H9 (cell line): ENCODE measurements at regions not wholly inside any gene's neighbourhood (a gene's known extent, or its start where the extent isn't known, plus 50 kb on each side); places are given as distances from the start of the nearest gene placed in this dataset.
"Not testable (repeated sequence)": the region's sequence is repeated elsewhere in the genome, so short reads cannot be mapped to it uniquely, and the experiment has no call there.

Experiments used
- DNase-seq: peaks from one replicate; pipeline ENCODE4 v3.0.0-alpha.2; 2017
- H2AFZ ChIP-seq: one replicate; pipeline ENCODE4 v1.6.1; 2013; ENCODE audit warnings: mild to moderate bottlenecking, low read length, control low read depth, moderate library complexity
- H2AK5ac ChIP-seq: 2 replicates; pipeline ENCODE4 v1.6.1; 2013; ENCODE audit warnings: low read length, control low read depth, mixed read lengths; ENCODE audit not compliant: insufficient read length
- H2BK120ac ChIP-seq: one replicate; pipeline ENCODE4 v1.6.1; 2013; ENCODE audit warnings: low read depth, mild to moderate bottlenecking, low read length, control low read depth, inconsistent platforms; ENCODE audit not compliant: poor library complexity, severe bottlenecking
- H2BK12ac ChIP-seq: 2 replicates; pipeline ENCODE4 v1.6.1; 2013; ENCODE audit warnings: low read length, control low read depth, mixed read lengths, low read depth; ENCODE audit not compliant: insufficient read length
- H2BK15ac ChIP-seq: 2 replicates; pipeline ENCODE4 v1.6.1; 2013; ENCODE audit warnings: low read depth, low read length, control low read depth
- H2BK20ac ChIP-seq: one replicate; pipeline ENCODE4 v1.6.1; 2013; ENCODE audit warnings: low read depth, mild to moderate bottlenecking, low read length, control low read depth, inconsistent platforms; ENCODE audit not compliant: poor library complexity, severe bottlenecking
- H2BK5ac ChIP-seq: 2 replicates; pipeline ENCODE4 v1.6.1; 2013; ENCODE audit warnings: low read length, control low read depth, mixed read lengths; ENCODE audit not compliant: insufficient read length
- H3K14ac ChIP-seq: 2 replicates; pipeline ENCODE4 v1.6.1; 2013; ENCODE audit warnings: low read length, control low read depth; ENCODE audit not compliant: insufficient read depth
- H3K18ac ChIP-seq: 2 replicates; pipeline ENCODE4 v1.6.1; 2013; ENCODE audit warnings: low read depth, mild to moderate bottlenecking, mixed read lengths, low read length, control low read depth; ENCODE audit not compliant: insufficient read length
- H3K23ac ChIP-seq: 2 replicates; pipeline ENCODE4 v1.6.1; 2013; ENCODE audit warnings: low read length, control low read depth, mixed read lengths, low read depth; ENCODE audit not compliant: insufficient read length
- H3K23me2 ChIP-seq: 2 replicates; pipeline ENCODE4 v1.6.1; 2013; ENCODE audit warnings: low read depth, mild to moderate bottlenecking, mixed read lengths, low read length, control low read depth; ENCODE audit not compliant: insufficient read length, poor library complexity, severe bottlenecking
- H3K27ac ChIP-seq: 2 replicates; pipeline ENCODE4 v1.5.1; 2013; ENCODE audit warnings: low read length, control low read depth, mixed read lengths, low read depth; ENCODE audit not compliant: insufficient read length
- H3K27me3 ChIP-seq: 2 replicates; pipeline ENCODE4 v1.6.1; 2013; ENCODE audit warnings: low read length, control low read depth, inconsistent platforms; ENCODE audit not compliant: insufficient read depth
- H3K4ac ChIP-seq: 2 replicates; pipeline ENCODE4 v1.6.1; 2013; ENCODE audit warnings: low read depth, mild to moderate bottlenecking, control low read depth, inconsistent platforms, low read length, moderate library complexity
- H3K4me1 ChIP-seq: 2 replicates; pipeline ENCODE4 v1.6.1; 2013; ENCODE audit warnings: low read length, control low read depth, inconsistent platforms; ENCODE audit not compliant: insufficient read depth
- H3K4me2 ChIP-seq: 2 replicates; pipeline ENCODE4 v1.6.1; 2013; ENCODE audit warnings: low read length, control low read depth, mixed read lengths; ENCODE audit not compliant: insufficient read length, insufficient read depth
- H3K56ac ChIP-seq: 2 replicates; pipeline ENCODE4 v1.6.1; 2013; ENCODE audit warnings: low read depth, mild to moderate bottlenecking, mixed read lengths, low read length, control low read depth; ENCODE audit not compliant: insufficient read length
- H3K79me1 ChIP-seq: 2 replicates; pipeline ENCODE4 v1.6.1; 2013; ENCODE audit warnings: low read depth, mild to moderate bottlenecking, moderate library complexity, low read length, control low read depth, inconsistent platforms; ENCODE audit not compliant: insufficient read depth, poor library complexity, severe bottlenecking
- H3K79me2 ChIP-seq: 2 replicates; pipeline ENCODE4 v1.6.1; 2013; ENCODE audit warnings: low read length, control low read depth, inconsistent platforms; ENCODE audit not compliant: insufficient read depth
- H3K9ac ChIP-seq: 2 replicates; pipeline ENCODE4 v1.6.1; 2013; ENCODE audit warnings: low read length, control low read depth, mixed read lengths; ENCODE audit not compliant: insufficient read length; ENCODE audit errors: extremely low read depth
- H3K9me3 ChIP-seq: one replicate; pipeline ENCODE4 v1.6.1; 2013; ENCODE audit warnings: low read depth, low read length, inconsistent platforms; ENCODE audit not compliant: control insufficient read depth
- H3T11ph ChIP-seq: one replicate; pipeline ENCODE4 v1.6.1; 2013; ENCODE audit warnings: mild to moderate bottlenecking, low read length, control low read depth, inconsistent platforms
- H4K20me1 ChIP-seq: one replicate; pipeline ENCODE4 v1.6.1; 2013; ENCODE audit not compliant: control insufficient read depth, insufficient read length, insufficient read depth
- H4K5ac ChIP-seq: 2 replicates; pipeline ENCODE4 v1.6.1; 2013; ENCODE audit warnings: low read depth, mild to moderate bottlenecking, mixed read lengths, low read length, control low read depth; ENCODE audit not compliant: insufficient read length
- H4K8ac ChIP-seq: replicated peaks from 2 replicates; pipeline ENCODE4 v1.6.1; 2013; ENCODE audit warnings: low read length, control low read depth, mixed read lengths, low read depth; ENCODE audit not compliant: insufficient read length
- H4K91ac ChIP-seq: 2 replicates; pipeline ENCODE4 v1.6.1; 2013; ENCODE audit warnings: low read depth, mild to moderate bottlenecking, moderate library complexity, mixed read lengths, low read length, control low read depth; ENCODE audit not compliant: insufficient read length
- H3K27ac Mint-ChIP-seq, 3 experiments: 2 replicates in 2 of 3; 3 replicates in 1 of 3; pipeline ENCODE4 v1.8.0; 2020 to 2021; ENCODE audit warnings: mixed read lengths in 3 of 3, mild to moderate bottlenecking in 1 of 3, moderate library complexity in 1 of 3
- H3K27me3 Mint-ChIP-seq: 2 replicates; pipeline ENCODE4 v1.8.0; 2021; ENCODE audit warnings: low read depth, mild to moderate bottlenecking, moderate library complexity, mixed read lengths
- H3K36me3 Mint-ChIP-seq, 3 experiments: 2 replicates in 2 of 3; 3 replicates in 1 of 3; pipeline ENCODE4 v1.8.0; 2020 to 2021; ENCODE audit warnings: low read depth in 3 of 3, mixed read lengths in 3 of 3; ENCODE audit not compliant: insufficient read depth in 1 of 3
- H3K4me1 Mint-ChIP-seq, 2 experiments: 2 replicates each; pipeline ENCODE4 v1.8.0; 2020; ENCODE audit warnings: mixed read lengths in 2 of 2
- H3K4me3 Mint-ChIP-seq, 2 experiments: 2 replicates in 1 of 2; 3 replicates in 1 of 2; pipeline ENCODE4 v1.8.0; 2020 to 2021; ENCODE audit warnings: mild to moderate bottlenecking in 2 of 2, mixed read lengths in 2 of 2, moderate library complexity in 1 of 2
- H3K9me3 Mint-ChIP-seq, 2 experiments: 2 replicates in 1 of 2; 3 replicates in 1 of 2; pipeline ENCODE4 v1.8.0; 2020; ENCODE audit warnings: mild to moderate bottlenecking in 2 of 2, mixed read lengths in 2 of 2, moderate library complexity in 1 of 2
- WGBS: extraction: QIAGEN DNeasy Blood & Tissue Kit; methylation state at CpG from one replicate; pipeline ENCODE4 v1.1.7; 2013; ENCODE audit warnings: missing lambda C conversion rate, low lambda C conversion rate, mixed read lengths; ENCODE audit not compliant: insufficient read length; ENCODE audit errors: extremely low coverage; 5-methylcytosine and 5-hydroxymethylcytosine counted together
- TF ChIP-seq, protein P1 (sequence below): fragments of 200-600 bp; sonication (generic); conservative IDR thresholded peaks from 3 replicates; pipeline ENCODE4 v1.8.0; 2021; ENCODE audit warnings: antibody characterized with exemption, mild to moderate bottlenecking

DNA sequence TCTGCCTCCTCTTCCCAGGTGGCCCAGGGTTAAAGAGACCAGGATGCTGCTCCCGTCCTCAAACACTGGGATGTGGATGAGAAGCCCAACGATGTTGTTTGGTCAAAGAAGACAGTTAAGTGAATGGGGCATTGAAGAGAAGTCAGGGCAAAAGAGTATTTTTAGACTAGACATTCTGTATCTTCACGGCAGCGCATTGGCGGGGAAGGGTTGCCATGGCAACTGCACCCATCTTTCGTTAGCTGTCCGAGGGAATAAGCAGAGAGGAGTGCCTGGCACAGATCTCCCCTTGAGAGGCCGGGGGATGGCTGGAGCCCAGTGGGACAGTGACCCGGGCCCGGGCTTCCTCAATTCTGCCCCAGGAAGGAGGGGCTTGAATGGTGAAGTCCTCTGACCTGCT, 56.4 kb upstream of the GPR31 start:
- H3K27ac Mint-ChIP-seq: no peak overlapping the region
- no peak overlapping the region for H3K23ac ChIP-seq
- H3K27me3 Mint-ChIP-seq: peaks cover 5% of the 10 kb centered on the region
- peaks cover 12 to 13% of the 10 kb centered on the region in 2 experiments for H3K4me1 Mint-ChIP-seq
- H2BK20ac ChIP-seq: no peak overlapping the region
- no peak overlapping the region for H4K5ac ChIP-seq
- no peak for DNase-seq
- no peak overlapping the region for H4K8ac ChIP-seq
- no peak overlapping the region for H2AFZ ChIP-seq
- no peak overlapping the region for H2BK15ac ChIP-seq
- H3K14ac ChIP-seq: no peak overlapping the region
- H2AK5ac ChIP-seq: no peak overlapping the region
- no peaks in the 10 kb centered on the region; a peak in 1 of 7 replicates for H3K36me3 Mint-ChIP-seq
- no peak overlapping the region for H3K27ac ChIP-seq
- no peaks in the 10 kb centered on the region for H4K20me1 ChIP-seq
- no peak overlapping the region for H3K4me2 ChIP-seq
- H3K79me2 ChIP-seq: no peaks in the 10 kb centered on the region
- no peaks in the 10 kb centered on the region for H3K23me2 ChIP-seq
- H3K18ac ChIP-seq: no peak overlapping the region
- no peak overlapping the region for H3K4me3 Mint-ChIP-seq
- H3K9ac ChIP-seq: no peak overlapping the region
- no CpG with 5 or more reads among the region's 10 CpGs for WGBS
- no peaks in the 10 kb centered on the region for H3K9me3 Mint-ChIP-seq
- H2BK12ac ChIP-seq: no peak overlapping the region
- no peaks in the 10 kb centered on the region for H3K9me3 ChIP-seq
- H3K27me3 ChIP-seq: no peaks in the 10 kb centered on the region
- H2BK120ac ChIP-seq: no peak overlapping the region
- no peak overlapping the region for H2BK5ac ChIP-seq
- no peaks in the 10 kb centered on the region; the same call in 1 of the 2 replicates for H3K4me1 ChIP-seq
- TF ChIP-seq, protein P1, sequence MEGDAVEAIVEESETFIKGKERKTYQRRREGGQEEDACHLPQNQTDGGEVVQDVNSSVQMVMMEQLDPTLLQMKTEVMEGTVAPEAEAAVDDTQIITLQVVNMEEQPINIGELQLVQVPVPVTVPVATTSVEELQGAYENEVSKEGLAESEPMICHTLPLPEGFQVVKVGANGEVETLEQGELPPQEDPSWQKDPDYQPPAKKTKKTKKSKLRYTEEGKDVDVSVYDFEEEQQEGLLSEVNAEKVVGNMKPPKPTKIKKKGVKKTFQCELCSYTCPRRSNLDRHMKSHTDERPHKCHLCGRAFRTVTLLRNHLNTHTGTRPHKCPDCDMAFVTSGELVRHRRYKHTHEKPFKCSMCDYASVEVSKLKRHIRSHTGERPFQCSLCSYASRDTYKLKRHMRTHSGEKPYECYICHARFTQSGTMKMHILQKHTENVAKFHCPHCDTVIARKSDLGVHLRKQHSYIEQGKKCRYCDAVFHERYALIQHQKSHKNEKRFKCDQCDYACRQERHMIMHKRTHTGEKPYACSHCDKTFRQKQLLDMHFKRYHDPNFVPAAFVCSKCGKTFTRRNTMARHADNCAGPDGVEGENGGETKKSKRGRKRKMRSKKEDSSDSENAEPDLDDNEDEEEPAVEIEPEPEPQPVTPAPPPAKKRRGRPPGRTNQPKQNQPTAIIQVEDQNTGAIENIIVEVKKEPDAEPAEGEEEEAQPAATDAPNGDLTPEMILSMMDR: no peak
- no peak overlapping the region for H3K4ac ChIP-seq
- no peak overlapping the region for H3K56ac ChIP-seq
- no peak overlapping the region for H3T11ph ChIP-seq
- no peak overlapping the region for H4K91ac ChIP-seq
- H3K79me1 ChIP-seq: no peaks in the 10 kb centered on the region

DNA sequence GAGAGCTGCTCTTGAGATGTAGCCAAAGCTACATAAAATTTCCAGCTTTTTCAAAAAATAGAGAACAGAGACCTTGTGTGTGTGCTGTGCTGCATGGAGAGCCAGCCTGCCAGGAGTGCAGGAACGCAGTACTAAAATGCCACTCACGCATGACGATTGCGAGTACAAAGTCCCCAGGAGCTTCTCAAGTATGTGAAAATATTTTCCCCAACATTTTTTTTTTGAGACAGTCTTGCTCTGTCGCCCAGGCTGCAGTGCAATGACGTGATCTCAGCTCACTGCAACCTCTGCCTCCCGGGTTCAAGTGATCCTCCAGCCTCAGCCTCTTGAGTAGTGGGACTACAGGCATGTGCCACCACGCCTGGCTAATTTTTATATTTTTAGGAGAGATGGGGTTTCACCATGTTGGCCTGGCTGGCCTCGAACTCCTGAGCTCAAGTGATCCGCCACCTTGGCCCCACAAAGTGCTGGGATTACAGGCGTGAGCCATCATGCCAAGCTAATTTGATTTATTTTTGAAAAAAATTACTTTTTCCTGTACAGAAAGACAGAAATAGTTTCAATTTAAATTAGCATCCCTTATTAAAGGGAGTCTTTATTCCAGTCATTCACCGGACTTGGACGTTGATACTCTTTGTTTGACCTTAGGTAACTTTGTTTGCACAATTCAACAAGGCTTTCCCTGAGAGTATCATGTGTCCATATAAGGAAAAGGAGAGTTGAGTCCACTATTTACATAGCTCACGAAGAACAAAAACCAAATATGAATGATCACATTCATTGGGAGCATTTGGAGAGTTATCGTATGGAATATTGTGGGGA, 57.9 kb upstream of the GPR31 start:
- not testable (repeated sequence) for H2BK15ac ChIP-seq, H3K14ac ChIP-seq, H2BK12ac ChIP-seq, H3K79me1 ChIP-seq, H4K5ac ChIP-seq, H3K4me1 Mint-ChIP-seq, H3K23ac ChIP-seq, H3T11ph ChIP-seq, H3K9me3 ChIP-seq, H3K79me2 ChIP-seq, H2AK5ac ChIP-seq, H3K56ac ChIP-seq, H3K9me3 Mint-ChIP-seq, H4K8ac ChIP-seq, H3K23me2 ChIP-seq, DNase-seq, H4K20me1 ChIP-seq, H3K4me1 ChIP-seq, H2BK120ac ChIP-seq, H3K4ac ChIP-seq, H3K27ac Mint-ChIP-seq, H4K91ac ChIP-seq, H2BK5ac ChIP-seq, H2BK20ac ChIP-seq, H3K4me2 ChIP-seq, H3K27ac ChIP-seq, H3K18ac ChIP-seq, H3K27me3 Mint-ChIP-seq, H3K36me3 Mint-ChIP-seq, H3K27me3 ChIP-seq, H3K4me3 Mint-ChIP-seq, H2AFZ ChIP-seq, H3K9ac ChIP-seq
- WGBS: no CpG with 5 or more reads among the region's 15 CpGs
